ENCODE measurements at regions not wholly inside any gene's neighbourhood (a gene's known extent, or its start where the extent isn't known, plus 50 kb on each side); places are given as distances from the start of the nearest gene placed in this dataset.

GRCh38 chr13:105070452-105070851 is 1465.0 kb downstream of the EFNB2 start:
- DNase-seq, result no peak

- DNase-seq, result no peak
Measured at GRCh38 chr13:105069106-105069505, 1466.4 kb downstream of the EFNB2 start.

GRCh38 chr13:105063676-105064075 is 1471.8 kb downstream of the EFNB2 start:
- DNase-seq, result no peak

GRCh38 chr13:105059786-105060185 is 1475.7 kb downstream of the EFNB2 start:
- no peak for DNase-seq

GRCh38 chr13:105058517-105058916 is 1476.9 kb downstream of the EFNB2 start:
- no peak for DNase-seq

- no peak for DNase-seq
Measured at GRCh38 chr13:105052711-105053110, 1482.8 kb downstream of the EFNB2 start.

GRCh38 chr13:105050686-105051085 is 1484.8 kb downstream of the EFNB2 start:
- no peak for DNase-seq

GRCh38 chr13:105048677-105049076 is 1486.8 kb downstream of the EFNB2 start:
- DNase-seq, result no peak

GRCh38 chr13:105047676-105048295 is 1487.7 kb downstream of the EFNB2 start:
- DNase-seq, result no peak

GRCh38 chr13:105037110-105037509 is 1498.4 kb downstream of the EFNB2 start:
- DNase-seq, result no peak

- no peak for DNase-seq
Measured at GRCh38 chr13:105035092-105035491, 1500.4 kb downstream of the EFNB2 start.

GRCh38 chr13:105033999-105034398 is 1501.5 kb downstream of the EFNB2 start:
- DNase-seq, result no peak

- DNase-seq, result no peak
Measured at GRCh38 chr13:105031306-105031705, 1504.2 kb downstream of the EFNB2 start.

- DNase-seq, result no peak
Measured at GRCh38 chr13:105030851-105031250, 1504.6 kb downstream of the EFNB2 start.

GRCh38 chr13:105019073-105019472 is 1516.4 kb downstream of the EFNB2 start:
- no peak for DNase-seq

- DNase-seq, result no peak
Measured at GRCh38 chr13:105016266-105016665, 1519.2 kb downstream of the EFNB2 start.

- DNase-seq, result no peak
Measured at GRCh38 chr13:105008604-105009003, 1526.9 kb downstream of the EFNB2 start.

- DNase-seq, result no peak
Measured at GRCh38 chr13:105007166-105007808, 1528.2 kb downstream of the EFNB2 start.

GRCh38 chr13:104996022-104996421 is 1539.4 kb downstream of the EFNB2 start:
- DNase-seq, result no peak

GRCh38 chr13:104993708-104994107 is 1541.8 kb downstream of the EFNB2 start:
- DNase-seq, result no peak

GRCh38 chr13:104987621-104988020 is 1547.8 kb downstream of the EFNB2 start:
- DNase-seq, result no peak

- DNase-seq, result peak; percentile 5
Measured at GRCh38 chr13:104984296-104984818, 1551.1 kb downstream of the EFNB2 start.

- no peak for DNase-seq
Measured at GRCh38 chr13:104983601-104984000, 1551.9 kb downstream of the EFNB2 start.

- no peak for DNase-seq
Measured at GRCh38 chr13:104980586-104980985, 1554.9 kb downstream of the EFNB2 start.
